GM18907 (cell line): ENCODE measurements at regions not wholly inside any gene's neighbourhood (a gene's known extent, or its start where the extent isn't known, plus 50 kb on each side); places are given as distances from the start of the nearest gene placed in this dataset.

Experiments used
- ATAC-seq: cut with Tn5 transposase; IDR thresholded peaks from one replicate; pipeline ENCODE4 v1.9.1; 2021; ENCODE audit warnings: mild to moderate bottlenecking, moderate library complexity; ENCODE audit not compliant: unreplicated experiment

DNA sequence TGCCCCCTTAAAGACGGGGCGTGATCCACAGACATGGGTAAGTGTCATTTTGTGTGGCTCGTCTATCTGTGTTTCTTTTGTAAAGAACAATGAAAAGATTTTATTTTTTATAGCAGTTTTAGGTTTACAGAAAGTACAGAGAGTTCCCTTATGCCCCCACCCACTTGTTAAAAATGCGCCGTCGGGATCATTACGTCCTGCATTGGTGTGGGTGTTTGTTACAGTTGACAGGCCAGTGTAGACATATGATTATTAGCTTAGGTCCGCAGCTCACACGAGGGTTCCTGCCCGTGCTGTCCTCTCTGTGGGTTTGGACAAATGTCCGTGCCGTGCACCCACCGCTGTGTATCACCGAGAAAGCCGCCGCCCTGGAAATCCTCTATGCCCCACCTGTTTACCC is 50.5 kb downstream of the RGS12 start:
- ATAC-seq: no peak

DNA sequence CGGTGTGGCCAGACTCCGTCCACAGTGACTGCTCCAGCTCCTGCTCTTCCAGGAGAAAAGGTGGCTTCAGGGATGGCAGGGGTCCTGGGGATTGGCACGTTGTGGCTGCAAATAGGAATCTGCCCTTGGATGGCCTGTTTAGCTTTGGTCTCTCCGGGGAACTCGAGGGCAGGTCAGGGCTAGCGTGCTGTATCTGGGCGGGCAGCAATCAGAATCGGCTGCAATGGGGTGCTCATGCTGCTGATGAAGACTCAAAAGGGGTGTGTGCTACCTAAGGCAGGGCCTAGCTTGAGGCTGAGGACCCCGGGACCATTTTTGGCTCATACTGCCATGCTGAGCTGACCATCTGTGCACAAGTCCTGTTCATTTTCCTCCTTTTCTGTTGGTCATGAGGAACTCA is 51.3 kb downstream of the RGS12 start:
- no peak for ATAC-seq

DNA sequence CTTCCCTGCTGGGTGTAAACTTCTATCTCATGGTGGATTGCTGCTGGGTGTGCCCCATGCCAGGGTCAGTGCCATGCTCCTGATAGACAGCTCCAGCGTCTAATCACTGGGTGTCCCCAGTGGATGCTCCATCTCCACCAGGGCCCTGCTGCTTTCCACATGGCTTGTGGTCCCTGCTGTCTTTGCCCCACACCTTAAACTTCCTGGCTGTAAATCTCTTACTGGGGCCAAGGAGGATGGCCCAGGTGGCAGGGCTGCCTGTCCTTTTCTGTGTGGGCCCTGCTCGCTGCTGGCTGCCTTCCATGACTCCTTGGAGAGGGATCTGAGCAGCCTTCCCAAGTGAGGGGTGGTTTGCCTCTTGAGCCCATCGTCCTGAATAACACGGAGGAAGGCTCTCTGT is 51.8 kb downstream of the RGS12 start:
- ATAC-seq: no peak

DNA sequence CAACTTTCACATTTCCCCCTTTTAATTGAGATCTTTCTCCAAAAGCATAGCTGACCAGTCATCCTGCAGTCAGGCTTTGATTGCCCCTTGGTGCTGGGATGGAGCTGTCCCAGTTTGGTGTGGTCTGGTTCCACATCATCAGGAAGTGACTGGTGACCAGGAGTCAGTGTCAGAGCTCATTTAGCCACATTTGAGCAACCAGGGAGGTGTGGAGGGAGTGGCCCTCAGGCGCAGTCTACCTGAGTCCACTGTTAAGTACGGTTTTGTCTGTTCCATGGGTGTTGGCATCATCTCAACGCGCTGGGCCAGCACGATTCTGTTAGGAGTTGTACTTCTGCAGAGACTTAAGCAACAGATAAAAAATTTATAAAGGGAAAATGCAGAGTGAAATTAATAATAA is 52.6 kb downstream of the RGS12 start:
- no peak for ATAC-seq

DNA sequence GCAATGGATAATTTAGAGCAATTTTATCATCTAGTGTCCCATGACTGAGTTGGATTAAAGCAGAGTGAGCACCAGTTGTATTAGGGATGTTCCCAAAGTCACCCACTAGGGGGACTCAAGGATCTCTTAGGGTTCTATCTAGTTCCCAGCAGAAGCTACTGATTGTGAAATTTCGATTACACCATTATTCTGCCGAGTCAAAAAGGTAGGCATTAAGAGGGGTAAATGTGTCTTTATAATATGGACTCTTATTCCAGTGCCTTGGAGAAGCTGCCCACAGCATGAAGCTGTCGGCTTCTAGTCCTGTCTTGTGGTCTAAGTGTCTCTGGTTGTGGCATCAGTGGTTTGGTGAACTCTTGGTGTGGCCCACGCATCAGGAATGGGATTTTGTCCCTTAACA is 53.3 kb downstream of the RGS12 start:
- no peak for ATAC-seq

DNA sequence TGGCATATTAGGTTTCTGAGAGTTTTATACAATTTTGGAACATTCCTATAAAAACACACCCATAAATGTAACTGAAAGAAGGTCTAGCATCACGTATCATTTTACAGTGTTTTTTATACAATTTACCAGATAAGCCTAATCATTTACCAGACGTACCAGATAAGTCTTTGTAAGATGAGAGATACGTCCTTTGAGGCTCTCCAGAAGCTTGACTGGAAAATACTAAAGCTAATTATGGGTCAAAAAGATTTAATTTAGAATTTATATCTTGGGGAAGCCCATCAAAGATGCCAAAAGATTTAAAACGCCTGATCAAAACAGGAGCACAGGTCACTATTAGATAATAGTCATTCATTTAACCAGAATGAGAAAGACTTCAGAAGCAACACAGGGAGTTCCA is 55.0 kb downstream of the RGS12 start:
- ATAC-seq: no peak

DNA sequence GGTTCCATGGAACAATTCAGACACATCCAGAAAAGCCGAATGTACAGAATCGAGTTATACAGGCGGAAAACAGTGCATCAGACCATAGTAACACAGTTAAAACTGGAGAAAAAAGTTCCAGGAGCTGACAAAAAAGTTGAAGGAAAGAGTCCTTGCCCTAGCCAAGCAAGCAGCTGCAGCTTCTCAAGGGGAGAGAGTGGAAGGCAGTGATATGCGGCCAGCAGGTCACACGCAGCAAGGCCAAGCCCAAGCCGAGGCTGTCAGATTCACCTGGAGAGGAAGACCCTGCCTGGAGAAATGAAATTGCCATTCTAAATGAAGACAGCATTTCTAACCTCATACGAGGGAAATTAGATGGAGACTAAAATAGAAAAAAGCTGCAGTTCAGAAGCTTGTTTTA is 55.8 kb downstream of the RGS12 start:
- ATAC-seq: no peak

DNA sequence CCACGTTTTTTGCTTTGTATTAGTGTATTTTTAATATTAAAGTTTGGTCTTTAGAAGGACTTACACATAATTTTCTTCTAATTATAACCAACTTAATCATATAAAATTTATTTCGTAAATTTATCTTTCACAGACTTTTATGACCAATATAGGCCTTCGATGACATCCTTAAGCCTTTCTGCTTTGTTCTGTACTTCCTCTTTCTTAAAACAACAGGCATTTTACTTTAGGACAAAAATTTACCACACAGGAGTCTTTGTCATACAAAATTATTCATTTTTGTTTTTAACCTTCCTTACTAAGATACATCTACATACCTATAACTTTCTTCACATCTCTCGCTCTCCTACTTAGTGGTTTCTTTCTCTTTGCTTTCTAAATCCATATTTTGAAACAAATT is 56.3 kb downstream of the RGS12 start:
- no peak for ATAC-seq

DNA sequence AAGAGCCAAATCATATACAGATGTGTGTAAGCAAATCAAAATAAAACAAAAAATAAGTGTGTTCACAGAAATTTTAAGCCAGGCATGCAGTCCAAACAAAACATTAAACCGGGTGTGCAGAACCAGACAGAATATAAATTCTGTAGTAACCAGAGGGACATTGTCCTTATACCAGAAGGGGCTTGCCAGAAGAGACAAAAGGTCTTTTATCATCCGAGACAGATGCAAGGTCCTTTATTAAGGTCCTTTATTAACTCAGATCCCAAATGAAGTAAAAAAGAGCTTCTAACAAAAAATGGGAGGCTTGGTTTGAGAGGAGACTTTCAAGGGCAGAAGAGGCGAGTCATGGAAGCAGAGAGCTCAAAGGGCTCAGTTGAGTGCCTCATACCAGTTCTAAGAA is 59.2 kb downstream of the RGS12 start:
- ATAC-seq: no peak

DNA sequence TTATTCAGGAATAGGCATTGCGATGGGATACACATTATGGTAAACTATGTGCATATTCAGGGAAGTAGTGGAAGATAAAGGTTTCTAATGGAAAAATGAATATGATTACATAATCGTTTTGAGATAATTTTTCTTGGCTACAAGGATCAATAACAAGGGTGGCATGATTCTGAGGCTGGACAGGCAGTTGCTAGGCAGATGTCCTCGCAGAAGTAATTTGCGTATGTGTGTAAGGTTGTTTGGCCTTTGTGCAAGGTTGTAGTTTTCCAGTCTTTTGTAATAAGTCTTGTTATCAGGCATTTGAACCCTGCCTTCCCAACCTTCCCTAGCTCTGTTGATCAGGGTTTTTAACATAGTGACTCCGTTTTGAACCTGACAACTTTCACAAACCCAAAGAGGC is 59.7 kb downstream of the RGS12 start:
- ATAC-seq: no peak

DNA sequence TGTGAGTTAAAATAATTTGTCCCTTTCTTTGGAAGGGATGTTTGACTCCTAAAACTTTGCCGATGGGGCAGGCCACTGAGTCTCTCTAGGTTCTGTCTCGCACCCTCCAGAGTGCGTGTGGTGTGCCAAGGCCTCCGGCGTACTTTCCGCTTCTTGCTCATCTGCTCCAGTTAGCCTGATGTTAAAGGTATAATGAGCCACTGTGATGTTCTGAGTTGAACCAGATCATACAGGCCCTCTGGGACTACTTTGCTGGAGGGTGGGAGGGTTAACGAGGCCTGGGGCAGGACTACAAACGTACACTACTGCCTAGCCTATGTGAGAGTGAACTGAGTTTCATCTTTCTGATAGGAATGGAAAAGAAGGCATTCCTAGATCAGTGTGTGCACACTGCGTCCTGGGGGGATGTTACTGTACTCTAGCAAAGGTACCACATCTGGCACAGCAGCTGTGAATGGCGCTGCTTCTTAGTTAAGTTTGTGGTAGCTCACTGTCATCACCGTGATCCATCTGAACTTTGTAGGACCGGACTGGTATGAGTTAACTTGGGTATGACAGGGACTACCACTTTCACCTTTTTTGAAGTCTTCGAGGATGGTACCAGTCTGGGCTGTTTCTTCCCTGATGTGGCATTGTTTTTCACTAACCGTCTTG is 60.2 kb downstream of the RGS12 start:
- no peak for ATAC-seq

DNA sequence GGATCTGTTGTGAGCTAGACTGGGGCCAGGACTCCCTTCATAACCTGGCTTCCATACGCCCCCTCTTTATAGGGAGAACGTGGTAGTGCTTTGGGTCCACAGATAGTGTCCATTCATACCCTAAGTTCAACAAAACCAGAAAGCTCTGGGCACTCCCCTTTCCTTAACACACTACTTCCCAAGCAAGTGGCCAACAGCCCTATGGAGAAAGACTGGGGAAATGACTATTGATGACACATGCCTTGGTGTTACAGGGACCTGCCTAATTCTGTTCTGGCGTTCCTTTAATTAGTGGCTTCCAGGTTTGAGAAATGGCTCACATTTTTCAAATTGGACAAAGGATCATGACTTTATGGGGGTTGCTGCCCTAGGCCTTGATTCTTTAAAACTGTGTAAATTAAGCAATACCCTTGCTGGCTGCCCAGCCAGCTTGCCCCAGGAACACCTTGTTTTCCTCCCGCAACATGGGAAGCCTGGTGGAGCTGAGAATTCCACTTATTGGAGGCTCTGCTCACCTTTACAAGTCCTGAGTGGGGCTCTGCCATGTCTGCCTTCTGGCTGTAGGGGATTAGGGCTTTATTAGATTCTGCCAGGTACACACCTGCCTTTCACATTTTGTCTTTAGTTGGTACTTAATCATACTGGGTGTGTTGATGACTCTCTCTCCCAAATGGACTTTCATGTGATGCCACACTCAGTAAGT is 61.1 kb downstream of the RGS12 start:
- no peak for ATAC-seq

DNA sequence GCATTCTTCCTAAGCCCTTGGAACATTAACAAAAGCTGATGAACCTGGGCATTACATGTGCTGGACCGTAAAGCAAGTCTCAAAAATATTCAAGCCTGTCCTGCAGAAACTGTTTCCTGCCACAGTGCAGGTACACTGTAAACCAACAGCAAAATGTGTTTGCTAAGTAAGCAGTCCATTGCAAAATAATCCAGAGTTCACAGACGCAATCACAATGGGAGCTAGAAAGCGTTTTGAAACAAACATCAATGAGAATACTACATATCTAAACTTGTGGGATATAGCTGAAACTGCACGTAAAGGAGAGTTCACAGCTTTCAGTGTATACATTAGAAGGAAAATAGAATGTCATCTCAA is 61.6 kb downstream of the RGS12 start:
- ATAC-seq: no peak

DNA sequence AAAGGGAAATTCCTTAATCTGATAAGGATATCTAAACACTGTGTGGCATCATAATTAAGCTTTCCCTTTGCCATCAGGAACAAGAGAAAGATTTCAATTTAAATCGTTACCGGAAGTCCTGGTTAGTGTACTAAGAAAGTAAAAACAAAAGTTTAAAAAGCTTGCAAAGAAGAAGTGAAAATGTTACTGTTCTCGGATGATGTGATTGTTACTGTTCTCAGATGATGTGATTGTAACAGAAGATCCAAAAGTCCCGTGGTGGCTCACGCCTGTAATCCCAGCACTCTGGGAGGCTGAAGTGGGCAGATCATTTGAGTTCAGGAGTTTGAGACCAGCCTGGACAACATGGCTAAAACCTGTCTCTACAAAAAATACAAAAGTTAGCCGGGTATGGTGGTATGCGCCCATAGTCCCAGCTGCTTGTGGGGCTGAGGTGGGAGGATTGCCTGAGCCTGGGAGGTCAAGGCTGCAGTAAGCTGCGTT is 62.5 kb downstream of the RGS12 start:
- peak; percentile 74 for ATAC-seq

DNA sequence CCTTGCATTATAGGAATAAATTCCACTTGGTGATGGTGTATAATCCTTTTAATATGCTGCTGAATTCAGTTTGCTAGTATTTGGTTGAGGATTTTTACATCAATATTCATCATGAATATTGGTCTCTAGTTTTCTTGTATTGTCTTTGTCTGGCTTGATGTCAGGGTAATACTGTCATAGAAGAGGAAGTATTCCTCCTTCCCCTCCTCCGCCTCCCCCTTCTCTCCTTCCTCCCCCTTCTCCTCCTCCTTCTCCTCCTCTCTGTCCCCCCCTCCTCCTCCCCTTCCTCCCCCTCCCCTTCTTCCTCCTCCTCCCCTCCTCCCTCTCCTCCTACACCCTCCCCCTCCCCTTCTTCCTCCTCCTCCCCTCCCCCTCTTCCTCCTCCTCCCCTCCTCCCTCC is 65.8 kb downstream of the RGS12 start:
- ATAC-seq: no peak

DNA sequence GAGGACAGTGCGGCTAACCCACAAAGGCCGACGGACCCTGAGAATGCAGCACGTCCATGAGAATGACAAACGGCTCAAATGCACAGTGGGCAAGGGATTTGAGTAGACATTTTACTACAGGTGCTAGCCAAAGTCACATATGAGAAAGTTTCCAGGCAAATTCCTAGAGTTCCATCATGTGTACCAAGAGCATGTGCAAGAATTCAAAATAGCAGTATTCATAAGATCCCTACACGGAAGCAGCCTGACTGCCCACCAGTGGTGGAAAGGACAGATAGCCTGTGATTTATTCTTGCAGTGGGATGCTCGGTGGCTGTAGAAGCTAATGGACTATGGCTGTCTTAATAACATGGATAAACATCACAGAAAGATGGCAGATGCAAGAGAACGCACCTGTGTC is 68.0 kb downstream of the RGS12 start:
- no peak for ATAC-seq

DNA sequence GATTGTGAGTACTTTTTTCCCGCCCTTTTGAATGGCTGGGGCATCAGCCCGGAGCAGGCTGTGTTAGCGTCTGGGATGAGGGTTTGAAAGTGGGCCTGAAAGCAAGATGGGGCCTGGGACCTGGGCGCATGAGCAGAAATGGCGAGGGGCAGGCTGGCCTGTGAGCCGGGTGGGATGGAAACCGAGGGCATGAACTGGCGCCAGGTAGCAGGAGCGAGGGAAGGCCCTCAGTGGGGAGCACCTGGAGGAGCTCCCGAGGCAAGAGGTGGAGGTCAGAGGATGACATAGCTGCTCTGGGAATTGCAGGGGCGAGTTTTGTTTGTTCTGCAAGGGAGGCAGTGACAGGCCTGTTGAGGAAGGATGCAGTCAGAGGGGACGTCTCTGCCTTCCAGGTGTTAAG is 68.6 kb downstream of the RGS12 start:
- ATAC-seq: no peak

DNA sequence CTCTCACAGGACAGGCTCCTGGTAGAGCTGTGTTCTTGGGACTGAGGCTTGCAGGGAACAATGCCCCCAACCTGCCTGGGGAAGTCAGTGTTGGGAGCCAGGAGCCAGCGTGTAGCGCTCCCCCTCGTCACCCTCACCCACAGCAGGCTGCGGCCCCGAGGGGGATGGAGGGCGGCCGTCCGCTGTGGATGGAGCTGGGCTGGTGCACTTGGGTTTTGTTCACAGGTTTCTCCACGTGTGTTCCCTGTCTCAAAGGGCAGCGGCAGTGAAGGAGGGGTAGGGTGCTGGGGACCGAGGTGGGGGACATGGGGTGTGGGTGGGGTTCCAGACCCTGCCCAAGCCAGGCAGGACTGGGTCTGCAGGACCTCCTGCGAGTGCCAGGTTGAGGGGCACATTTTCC is 69.1 kb downstream of the RGS12 start:
- ATAC-seq: no peak

DNA sequence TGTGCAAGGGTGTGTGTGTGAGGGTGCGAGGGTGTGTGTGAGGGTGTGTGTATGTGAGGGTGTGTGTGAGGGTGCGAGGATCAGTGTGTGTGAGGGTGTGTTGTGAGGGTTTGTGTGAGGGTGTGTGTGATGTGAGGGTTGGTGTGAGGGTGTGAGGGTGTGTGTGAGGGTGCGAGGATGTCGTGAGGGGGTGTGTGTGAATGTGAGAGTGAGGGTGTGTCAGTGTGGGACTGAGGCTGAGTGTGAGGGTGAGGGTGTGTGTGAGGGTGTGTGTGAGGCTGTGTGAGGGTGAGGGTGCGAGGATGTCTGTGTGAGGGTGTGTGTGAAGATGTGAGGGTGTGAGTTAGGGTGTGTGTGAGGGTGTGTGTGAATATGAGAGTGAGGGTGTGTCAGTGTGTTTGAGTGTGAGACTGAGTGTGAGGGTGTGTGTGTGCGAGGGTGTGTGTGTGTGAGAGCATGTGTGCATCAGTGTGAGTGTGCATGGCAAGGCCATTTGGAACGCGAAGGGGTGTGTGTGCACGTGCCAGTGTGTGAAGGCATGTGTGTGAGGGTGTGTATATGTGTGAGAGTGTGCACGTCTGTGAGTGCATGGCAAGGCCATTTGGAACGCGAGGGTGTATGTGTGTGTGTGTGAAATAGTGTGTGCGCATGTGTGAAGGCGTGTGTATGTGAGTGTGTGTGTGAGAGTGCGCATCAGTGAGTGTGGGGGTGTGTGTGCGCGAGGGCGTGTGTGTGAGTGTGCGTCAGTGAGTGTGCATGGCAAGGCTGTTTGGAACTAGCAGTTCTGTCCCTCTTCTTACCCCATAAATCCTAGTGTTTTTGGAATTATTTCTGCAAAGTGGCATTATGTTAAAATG is 69.8 kb downstream of the RGS12 start:
- ATAC-seq: no peak

DNA sequence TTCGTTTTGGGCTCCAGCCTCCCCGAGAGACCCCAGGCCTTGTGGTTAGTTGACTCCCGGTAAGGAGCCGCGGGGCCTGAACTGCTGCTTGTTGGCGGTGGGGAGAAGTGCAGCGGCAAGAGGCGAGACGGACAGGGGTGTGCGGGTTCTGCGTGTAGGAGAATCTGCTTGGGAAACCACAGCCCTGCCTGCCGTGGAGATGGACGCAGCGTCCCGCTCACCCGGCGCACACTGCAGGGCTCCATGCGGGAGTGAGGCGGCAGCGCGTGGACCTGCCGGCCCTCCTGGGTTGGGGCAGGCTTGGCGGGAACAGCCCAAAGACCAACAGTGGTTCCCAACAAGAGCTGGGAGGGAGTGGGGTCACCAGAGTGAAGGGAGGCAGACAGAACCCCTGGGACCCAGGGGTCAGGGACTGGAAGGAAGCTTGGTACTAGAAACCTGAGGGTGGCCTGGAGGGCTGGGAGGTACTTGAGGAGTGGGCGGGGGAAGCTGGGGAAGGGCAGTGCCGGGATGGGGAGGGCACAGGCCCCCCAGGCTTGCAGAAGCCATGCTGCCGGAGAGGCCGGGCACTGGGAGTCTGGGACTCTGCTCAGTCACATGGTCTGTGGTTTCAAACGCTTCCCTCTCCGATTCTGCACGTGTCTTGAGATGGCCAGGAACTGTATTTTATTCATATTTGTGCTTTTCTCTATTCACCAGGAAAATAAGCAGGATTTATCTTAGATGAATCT is 70.8 kb downstream of the RGS12 start:
- ATAC-seq: no peak

DNA sequence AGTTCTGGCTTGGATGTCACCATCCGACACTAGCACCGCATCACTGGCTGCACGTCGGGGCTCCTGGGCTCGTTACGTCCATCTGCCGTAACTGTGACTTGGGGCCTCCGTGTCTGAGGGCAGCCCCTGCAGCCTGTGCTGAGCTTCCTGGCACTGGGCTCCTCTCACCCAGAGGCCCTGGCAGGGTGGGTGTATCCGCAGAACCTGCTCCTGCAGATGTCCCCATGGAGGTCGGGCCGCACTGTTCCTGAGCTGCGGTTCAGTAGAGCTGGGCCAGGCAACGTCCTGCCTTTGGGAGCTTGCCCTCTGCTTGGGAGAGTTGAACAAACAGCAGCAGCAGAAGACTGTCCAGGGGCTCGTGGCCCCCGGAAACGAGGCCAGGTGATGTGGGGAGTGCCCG is 71.4 kb downstream of the RGS12 start:
- no peak for ATAC-seq
